HEK293 (cell line): ENCODE measurements at regions not wholly inside any gene's neighbourhood (a gene's known extent, or its start where the extent isn't known, plus 50 kb on each side); places are given as distances from the start of the nearest gene placed in this dataset.

ENCODE experiments used
- CTCF ChIA-PET: fragments of 350-600 bp; formaldehyde crosslinking; extraction: SDS; loops from one replicate; lab custom pipeline; 2021; ENCODE audit warnings: antibody characterized with exemption; lab: Yijun Ruan, JAX
- POLR2A ChIA-PET: fragments of 300-600 bp; formaldehyde crosslinking; extraction: SDS; loops from one replicate; lab custom pipeline; 2020; ENCODE audit warnings: antibody characterized with exemption, inconsistent platforms; lab: Yijun Ruan, JAX
- H3K27ac ChIP-seq: fragments of 200-500 bp; sonication (Bioruptor generic); 2 replicates; pipeline ENCODE4 v1.5.1; 2014; ENCODE audit warnings: low read depth, low read length, control low read depth, inconsistent platforms; ENCODE audit errors: extremely low read depth
- H3K36me3 ChIP-seq, 2 experiments: fragments of 200-500 bp in 1 of 2; sonication (Bioruptor generic) in 1 of 2; 1 replicate in 1 of 2; 2 replicates in 1 of 2; pipeline ENCODE4 v1.5.1; 2014 to 2017; ENCODE audit warnings: inconsistent platforms in 2 of 2, low read length in 2 of 2; ENCODE audit not compliant: control insufficient read depth in 2 of 2, insufficient read depth in 1 of 2
- H3K4me1 ChIP-seq: fragments of 200-500 bp; sonication (Bioruptor generic); 2 replicates; pipeline ENCODE4 v1.5.1; 2014; ENCODE audit warnings: mild to moderate bottlenecking, low read length, inconsistent platforms; ENCODE audit not compliant: control insufficient read depth, insufficient read depth
- H3K4me3 ChIP-seq: 2 replicates; pipeline ENCODE4 v1.5.1; 2011; ENCODE audit warnings: low read depth, mild to moderate bottlenecking, control low read depth, low read length, moderate library complexity
- H3K9me3 ChIP-seq: fragments of 200-500 bp; sonication (Bioruptor generic); 2 replicates; pipeline ENCODE4 v1.5.1; 2014; ENCODE audit warnings: low read depth, low read length, inconsistent platforms; ENCODE audit not compliant: control insufficient read depth, insufficient read depth
- CTCF ChIP-seq: fragments of 450-650 bp; formaldehyde crosslinking; IDR thresholded peaks from 2 replicates; pipeline ENCODE4 v1.5.1; 2016; ENCODE audit warnings: missing biosample characterization, missing genetic modification characterization
- KLF17 ChIP-seq: fragments of 450-650 bp; formaldehyde crosslinking; IDR thresholded peaks from 2 replicates; pipeline ENCODE4 v1.5.1; 2016; ENCODE audit warnings: missing biosample characterization, missing genetic modification characterization
- SCRT2 ChIP-seq: fragments of 450-650 bp; formaldehyde crosslinking; IDR thresholded peaks from 2 replicates; pipeline ENCODE4 v1.5.1; 2016; ENCODE audit warnings: missing biosample characterization, missing genetic modification characterization
- TRIM28 ChIP-seq: IDR thresholded peaks from 2 replicates; pipeline ENCODE4 v1.6.1; 2011; ENCODE audit warnings: low read length, control low read depth, borderline replicate concordance
- ZBTB21 ChIP-seq: fragments of 450-650 bp; formaldehyde crosslinking; IDR thresholded peaks from 2 replicates; pipeline ENCODE4 v1.5.1; 2017; ENCODE audit warnings: missing biosample characterization, missing genetic modification characterization
- ZIC2 ChIP-seq: fragments of 450-650 bp; formaldehyde crosslinking; IDR thresholded peaks from 2 replicates; pipeline ENCODE4 v1.5.1; 2016; ENCODE audit warnings: missing biosample characterization, missing genetic modification characterization
- ZNF114 ChIP-seq: fragments of 450-650 bp; formaldehyde crosslinking; IDR thresholded peaks from 2 replicates; pipeline ENCODE4 v1.5.0; 2017; ENCODE audit warnings: missing biosample characterization, missing genetic modification characterization
- ZNF146 ChIP-seq: fragments of 450-650 bp; formaldehyde crosslinking; IDR thresholded peaks from 2 replicates; pipeline ENCODE4 v1.5.1; 2016; ENCODE audit warnings: missing biosample characterization, missing genetic modification characterization
- ZNF341 ChIP-seq: fragments of 450-650 bp; formaldehyde crosslinking; IDR thresholded peaks from 2 replicates; pipeline ENCODE4; 2016; ENCODE audit warnings: low read depth, missing biosample characterization, missing genetic modification characterization
- ZNF449 ChIP-seq: fragments of 450-650 bp; formaldehyde crosslinking; IDR thresholded peaks from 2 replicates; pipeline ENCODE4 v1.5.1; 2017; ENCODE audit warnings: missing biosample characterization, mild to moderate bottlenecking, missing genetic modification characterization, moderate library complexity
- ZNF530 ChIP-seq: fragments of 450-650 bp; formaldehyde crosslinking; IDR thresholded peaks from 2 replicates; pipeline ENCODE4 v1.5.1; 2016; ENCODE audit warnings: low read depth, missing biosample characterization, missing genetic modification characterization
- ZNF561 ChIP-seq: fragments of 450-650 bp; IDR thresholded peaks from 2 replicates; pipeline ENCODE4 v1.5.1; 2018; ENCODE audit warnings: missing biosample characterization, missing genetic modification characterization, borderline replicate concordance
- ZNF654 ChIP-seq: fragments of 450-650 bp; formaldehyde crosslinking; IDR thresholded peaks from 2 replicates; pipeline ENCODE4 v1.5.1; 2016; ENCODE audit warnings: low read depth, missing biosample characterization, missing genetic modification characterization
- ZSCAN18 ChIP-seq: fragments of 450-650 bp; formaldehyde crosslinking; IDR thresholded peaks from 2 replicates; pipeline ENCODE4 v1.5.1; 2016; ENCODE audit warnings: missing biosample characterization, missing genetic modification characterization
- TF ChIP-seq, protein P1 (sequence below): fragments of 450-650 bp; formaldehyde crosslinking; IDR thresholded peaks from 2 replicates; pipeline ENCODE4 v1.5.1; 2016; ENCODE audit warnings: missing biosample characterization, missing genetic modification characterization
- TF ChIP-seq, protein P2 (sequence below): fragments of 450-650 bp; formaldehyde crosslinking; IDR thresholded peaks from 2 replicates; pipeline ENCODE4 v1.5.1; 2016; ENCODE audit warnings: missing biosample characterization, missing genetic modification characterization

GRCh38 chrX:69388526-69388925 lies 115.6 kb upstream of the NALF2 start (continued):
- TF ChIP-seq ZNF561, result no peak
- TF ChIP-seq SCRT2 (tag by site-specific recombination), result no peak
- TF ChIP-seq CTCF (tag by site-specific recombination), result no peak
- no peak for TF ChIP-seq ZSCAN18 (tag by site-specific recombination)
- no peak for TF ChIP-seq ZNF146 (tag by site-specific recombination)
- TF ChIP-seq, all 188 proteins: peak for 0

- CTCF ChIA-PET, result interaction anchor here (0.6 to 4.2 kb wide), 53 partner anchors 8 to 1196 kb away, joined by 3 to 30 read pairs (median 4); partner anchors contain the start of gene EFNB1
- no peak for TF ChIP-seq ZBTB21 (tag by site-specific recombination)
- 0 out of 2 replicates have a peak, but pooled peaks have one; percentile 54 for TF ChIP-seq TRIM28
- TF ChIP-seq ZNF114 (tag by site-specific recombination), result no peak
- 0 out of 2 replicates have a peak, but pooled peaks have one; percentile 65 for TF ChIP-seq ZNF449 (tag by site-specific recombination)
- TF ChIP-seq ZNF530 (tag by site-specific recombination), result no peak
- TF ChIP-seq, protein P1, sequence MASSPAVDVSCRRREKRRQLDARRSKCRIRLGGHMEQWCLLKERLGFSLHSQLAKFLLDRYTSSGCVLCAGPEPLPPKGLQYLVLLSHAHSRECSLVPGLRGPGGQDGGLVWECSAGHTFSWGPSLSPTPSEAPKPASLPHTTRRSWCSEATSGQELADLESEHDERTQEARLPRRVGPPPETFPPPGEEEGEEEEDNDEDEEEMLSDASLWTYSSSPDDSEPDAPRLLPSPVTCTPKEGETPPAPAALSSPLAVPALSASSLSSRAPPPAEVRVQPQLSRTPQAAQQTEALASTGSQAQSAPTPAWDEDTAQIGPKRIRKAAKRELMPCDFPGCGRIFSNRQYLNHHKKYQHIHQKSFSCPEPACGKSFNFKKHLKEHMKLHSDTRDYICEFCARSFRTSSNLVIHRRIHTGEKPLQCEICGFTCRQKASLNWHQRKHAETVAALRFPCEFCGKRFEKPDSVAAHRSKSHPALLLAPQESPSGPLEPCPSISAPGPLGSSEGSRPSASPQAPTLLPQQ (tag by site-specific recombination), result no peak
- no peak for TF ChIP-seq KLF17
- peak; percentile 87 for TF ChIP-seq CTCF (tag by site-specific recombination)
- TF ChIP-seq ZNF341 (tag by site-specific recombination), result 0 out of 2 replicates have a peak, but pooled peaks have one; percentile 22
- peak; percentile 47; the same call in 1 of the 2 replicates for TF ChIP-seq ZIC2 (tag by site-specific recombination)
- TF ChIP-seq ZNF654 (tag by site-specific recombination), result peak; percentile 78
- TF ChIP-seq, protein P2, sequence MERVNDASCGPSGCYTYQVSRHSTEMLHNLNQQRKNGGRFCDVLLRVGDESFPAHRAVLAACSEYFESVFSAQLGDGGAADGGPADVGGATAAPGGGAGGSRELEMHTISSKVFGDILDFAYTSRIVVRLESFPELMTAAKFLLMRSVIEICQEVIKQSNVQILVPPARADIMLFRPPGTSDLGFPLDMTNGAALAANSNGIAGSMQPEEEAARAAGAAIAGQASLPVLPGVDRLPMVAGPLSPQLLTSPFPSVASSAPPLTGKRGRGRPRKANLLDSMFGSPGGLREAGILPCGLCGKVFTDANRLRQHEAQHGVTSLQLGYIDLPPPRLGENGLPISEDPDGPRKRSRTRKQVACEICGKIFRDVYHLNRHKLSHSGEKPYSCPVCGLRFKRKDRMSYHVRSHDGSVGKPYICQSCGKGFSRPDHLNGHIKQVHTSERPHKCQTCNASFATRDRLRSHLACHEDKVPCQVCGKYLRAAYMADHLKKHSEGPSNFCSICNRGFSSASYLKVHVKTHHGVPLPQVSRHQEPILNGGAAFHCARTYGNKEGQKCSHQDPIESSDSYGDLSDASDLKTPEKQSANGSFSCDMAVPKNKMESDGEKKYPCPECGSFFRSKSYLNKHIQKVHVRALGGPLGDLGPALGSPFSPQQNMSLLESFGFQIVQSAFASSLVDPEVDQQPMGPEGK, result peak; percentile 73
These were observed 116.3 kb upstream of the NALF2 start for GRCh38 chrX:69387567-69388487.

More at GRCh38 chrX:69387567-69388487, 116.3 kb upstream of the NALF2 start:
- H3K4me1 ChIP-seq, result no peaks in the 10 kb centered on the region
- H3K36me3 ChIP-seq, result no peaks in the 10 kb centered on the region
- POLR2A ChIA-PET, result interaction anchor here (1.1 to 1.8 kb wide), 2 partner anchors 559 to 560 kb away, joined by 3 to 5 read pairs; partner anchors contain the start of gene EFNB1
- no peak overlapping the region for H3K4me3 ChIP-seq
- no peaks in the 10 kb centered on the region for H3K9me3 ChIP-seq
- no peak overlapping the region for H3K27ac ChIP-seq
